ENCODE measurements at regions not wholly inside any gene's neighbourhood (a gene's known extent, or its start where the extent isn't known, plus 50 kb on each side); places are given as distances from the start of the nearest gene placed in this dataset.
"Not testable (repeated sequence)": the region's sequence is repeated elsewhere in the genome, so short reads cannot be mapped to it uniquely, and the experiment has no call there.

DNA sequence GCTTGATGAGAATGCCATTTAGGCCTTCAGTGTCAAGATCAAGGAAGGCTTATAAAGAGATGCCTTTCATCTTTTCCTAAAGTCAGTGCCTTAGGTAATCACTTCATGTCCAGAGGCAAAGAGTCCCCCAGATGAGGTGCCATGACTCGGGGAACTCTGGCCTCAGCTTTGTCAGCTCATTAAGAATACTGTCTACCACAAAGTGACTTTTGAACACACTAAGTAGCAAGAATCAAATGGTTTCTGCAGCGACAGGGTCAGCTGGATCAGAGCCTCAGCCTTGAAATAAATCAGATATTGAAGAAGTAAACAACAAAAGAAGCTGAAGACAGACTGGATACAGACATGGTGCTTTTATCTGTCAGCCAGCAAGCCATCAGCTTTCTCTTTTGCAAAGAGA, 120.1 kb upstream of the SLC39A10 start:
- no peak for FAIRE-seq
- Histone ChIP-seq H3K4me1 (ENCODE audit: control insufficient read depth in 3 of 3, insufficient read depth in 2 of 3, low read depth in 1 of 3, low read length in 2 of 3) (peaks cover 0 to 13% (median 4%) of the 10 kb centered on the region in 3 donors), H3K36me3 (ENCODE audit: control insufficient read depth in 3 of 3, insufficient read depth in 2 of 3, low read depth in 1 of 3, low read length in 3 of 3) (no peaks in the 10 kb centered on the region), H3K9me3 (ENCODE audit: control insufficient read depth in 2 of 2, insufficient read depth in 1 of 2, low read depth in 1 of 2, low read length in 1 of 2) (no peaks in the 10 kb centered on the region), H3K4me3 (ENCODE audit: low read depth in 1 of 3, low read length in 3 of 3) (no peak overlapping the region), H3K27ac (ENCODE audit: low read depth in 1 of 3, low read length in 2 of 3) (no peak overlapping the region), H3K27me3 (ENCODE audit: control insufficient read depth in 3 of 3, insufficient read depth in 3 of 3, low read length in 3 of 3) (no peaks in the 10 kb centered on the region)
- no peak for DNase-seq
- WGBS, 3 donors: 58 to 60% (median 59%) methylated on average over 2 of the region's 2 CpGs

DNA sequence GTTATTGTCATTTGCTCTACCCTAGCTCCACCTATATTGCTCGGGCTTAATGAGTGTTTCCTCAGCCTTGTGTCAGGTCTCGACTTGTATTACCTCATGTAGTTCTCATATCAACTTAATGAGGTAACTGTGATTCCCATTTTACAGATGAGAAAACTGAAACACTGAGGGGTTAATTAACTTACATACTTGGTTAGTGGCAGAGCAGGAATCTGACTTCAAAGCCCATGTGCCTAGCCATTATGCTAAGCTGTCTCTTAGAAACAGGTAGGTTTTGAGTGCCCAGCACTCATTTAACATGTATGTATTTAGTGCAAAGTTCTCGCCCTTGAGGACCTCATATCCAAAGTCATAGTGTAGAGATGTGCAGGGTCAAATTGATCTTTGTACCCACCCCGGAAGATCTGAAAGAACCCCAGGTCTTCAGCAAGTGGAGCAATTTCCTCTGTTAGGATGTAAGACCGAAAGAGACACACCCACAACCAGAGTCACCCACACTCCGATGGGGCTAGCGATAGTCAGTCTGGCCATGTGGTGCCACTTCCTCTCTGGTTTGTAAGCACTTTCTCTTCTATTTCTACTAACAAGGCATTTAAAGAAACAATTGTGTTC, 121.0 kb upstream of the SLC39A10 start:
- Histone ChIP-seq H3K4me3 (ENCODE audit: low read depth in 1 of 3, low read length in 3 of 3) (no peak overlapping the region), H3K27ac (ENCODE audit: low read depth in 1 of 3, low read length in 2 of 3) (peak overlapping the region in 1 of 3 donors; percentile 63), H3K9me3 (ENCODE audit: control insufficient read depth in 2 of 2, insufficient read depth in 1 of 2, low read depth in 1 of 2, low read length in 1 of 2) (no peaks in the 10 kb centered on the region), H3K4me1 (ENCODE audit: control insufficient read depth in 3 of 3, insufficient read depth in 2 of 3, low read depth in 1 of 3, low read length in 2 of 3) (peaks cover 0 to 13% (median 4%) of the 10 kb centered on the region in 3 donors), H3K27me3 (ENCODE audit: control insufficient read depth in 3 of 3, insufficient read depth in 3 of 3, low read length in 3 of 3) (no peaks in the 10 kb centered on the region), H3K36me3 (ENCODE audit: control insufficient read depth in 3 of 3, insufficient read depth in 2 of 3, low read depth in 1 of 3, low read length in 3 of 3) (no peaks in the 10 kb centered on the region)
- DNase-seq (peak in 1 of 2 donors; percentile 58), FAIRE-seq (no peak)
- 57 to 76% (median 63%) methylated on average over 7 of the region's 7 CpGs for WGBS, 3 donors

DNA sequence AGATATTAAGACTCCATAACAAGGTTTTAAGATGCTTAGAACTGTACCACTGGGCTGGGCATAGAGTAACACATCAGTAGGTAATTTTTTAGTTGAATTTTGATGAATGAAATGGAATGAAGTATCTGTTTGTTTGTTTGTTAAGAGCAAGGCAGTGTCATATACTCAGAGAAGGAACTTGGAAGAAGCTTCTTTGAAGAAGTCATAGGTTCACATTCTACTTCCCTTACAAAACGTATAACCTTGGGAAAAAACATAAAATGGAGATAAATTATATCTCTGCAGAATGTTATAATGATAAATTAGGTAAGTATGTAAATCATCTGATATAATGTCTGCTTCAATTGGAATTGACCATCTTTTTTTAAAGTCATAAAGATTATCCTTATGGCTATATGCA, 122.1 kb upstream of the SLC39A10 start:
- no peak overlapping the region for H3K4me3 ChIP-seq (ENCODE audit: low read depth in 1 of 3, low read length in 3 of 3)
- no peak for FAIRE-seq
- no peaks in the 10 kb centered on the region for H3K36me3 ChIP-seq (ENCODE audit: control insufficient read depth in 3 of 3, insufficient read depth in 2 of 3, low read depth in 1 of 3, low read length in 3 of 3)
- H3K4me1 ChIP-seq (ENCODE audit: control insufficient read depth in 3 of 3, insufficient read depth in 2 of 3, low read depth in 1 of 3, low read length in 2 of 3): peaks cover 0 to 13% (median 4%) of the 10 kb centered on the region in 3 donors
- no peaks in the 10 kb centered on the region for H3K27me3 ChIP-seq (ENCODE audit: control insufficient read depth in 3 of 3, insufficient read depth in 3 of 3, low read length in 3 of 3)
- no peaks in the 10 kb centered on the region for H3K9me3 ChIP-seq (ENCODE audit: control insufficient read depth in 2 of 2, insufficient read depth in 1 of 2, low read depth in 1 of 2, low read length in 1 of 2)
- no peak for DNase-seq
- 63 to 80% (median 73%) methylated on average over 1 of the region's 1 CpG for WGBS, 3 donors
- no peak overlapping the region for H3K27ac ChIP-seq (ENCODE audit: low read depth in 1 of 3, low read length in 2 of 3)

DNA sequence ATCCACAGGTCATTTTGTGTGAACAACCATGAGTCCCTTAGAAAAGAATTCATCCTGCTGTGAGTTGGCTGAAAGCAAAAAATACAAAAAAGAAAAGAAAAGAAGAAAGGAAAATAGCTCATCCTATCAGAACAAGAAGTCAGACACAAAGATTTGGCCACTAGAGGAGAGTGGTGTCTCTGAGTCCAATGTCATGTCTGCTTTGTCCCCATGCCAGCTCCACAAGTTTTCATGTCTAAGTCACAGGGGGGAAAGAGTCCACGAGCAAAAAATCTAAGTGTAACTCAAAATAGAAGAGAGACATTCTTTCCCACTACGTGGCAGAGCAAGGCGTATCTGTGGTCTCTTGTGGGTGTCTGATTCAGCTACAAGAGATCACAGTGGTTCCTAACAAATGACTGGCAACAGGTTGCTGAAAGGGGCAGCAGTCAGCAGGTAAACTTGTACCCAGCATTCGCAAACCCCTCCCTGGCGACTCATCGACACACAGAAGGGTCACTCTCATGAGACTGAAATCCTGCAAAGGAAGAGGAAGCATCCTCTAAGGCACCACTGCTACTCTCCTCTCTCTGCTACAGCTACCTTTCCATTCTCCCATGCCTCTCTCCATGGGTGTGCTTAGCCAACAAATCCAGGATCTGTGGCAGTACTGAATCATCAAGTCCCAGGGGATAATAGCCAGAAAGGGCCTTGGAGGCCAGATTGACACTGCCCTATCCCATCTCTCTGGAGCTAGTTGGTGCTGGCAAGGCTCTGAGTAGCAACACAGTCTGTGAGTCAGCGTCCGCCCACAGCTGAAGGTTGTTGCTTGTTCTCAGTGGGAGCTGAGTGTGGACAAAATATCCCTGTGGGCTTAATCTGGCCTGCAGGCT, 123.0 kb upstream of the SLC39A10 start:
- H3K9me3 ChIP-seq (ENCODE audit: control insufficient read depth in 2 of 2, insufficient read depth in 1 of 2, low read depth in 1 of 2, low read length in 1 of 2): no peaks in the 10 kb centered on the region
- no peak overlapping the region for H3K4me3 ChIP-seq (ENCODE audit: low read depth in 1 of 3, low read length in 3 of 3)
- DNase-seq (peak in 1 of 2 donors; percentile 37), FAIRE-seq (no peak)
- WGBS, 3 donors: 69 to 82% (median 70%) methylated on average over 8 of the region's 8 CpGs
- peaks cover 0 to 13% (median 4%) of the 10 kb centered on the region in 3 donors for H3K4me1 ChIP-seq (ENCODE audit: control insufficient read depth in 3 of 3, insufficient read depth in 2 of 3, low read depth in 1 of 3, low read length in 2 of 3)
- no peaks in the 10 kb centered on the region for H3K36me3 ChIP-seq (ENCODE audit: control insufficient read depth in 3 of 3, insufficient read depth in 2 of 3, low read depth in 1 of 3, low read length in 3 of 3)
- H3K27me3 ChIP-seq (ENCODE audit: control insufficient read depth in 3 of 3, insufficient read depth in 3 of 3, low read length in 3 of 3): no peaks in the 10 kb centered on the region
- peak overlapping the region in 1 of 3 donors; percentile 80 for H3K27ac ChIP-seq (ENCODE audit: low read depth in 1 of 3, low read length in 2 of 3)

DNA sequence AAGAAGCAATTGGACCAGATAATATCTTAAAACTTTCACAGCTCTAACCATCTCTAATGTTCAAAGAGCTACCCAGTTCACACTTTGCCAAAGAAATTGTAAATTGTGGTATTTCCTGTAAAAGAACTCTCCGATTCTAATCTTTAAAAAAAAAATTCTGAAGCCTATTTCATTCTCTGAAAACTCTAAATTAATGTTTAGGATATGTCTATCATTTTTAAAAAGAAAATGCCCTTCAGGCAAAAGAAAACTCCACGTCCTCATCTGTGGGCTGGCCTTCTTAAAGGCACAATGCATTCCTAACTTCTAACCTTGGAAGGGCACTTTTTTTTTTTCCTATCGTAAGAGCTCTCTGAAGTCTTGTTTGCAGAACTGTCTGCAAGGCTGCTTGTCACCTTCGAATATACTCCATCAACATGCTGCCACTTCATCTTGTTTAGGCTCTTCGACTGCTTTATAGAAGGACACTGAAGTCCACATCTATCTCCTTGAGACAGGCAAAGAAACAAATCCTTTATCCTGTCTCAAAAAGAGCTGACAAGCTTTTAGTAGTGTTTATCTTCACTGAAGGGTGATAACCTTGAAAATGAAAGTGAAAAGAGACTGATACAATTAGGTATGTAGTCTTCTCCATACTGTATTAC, 124.3 kb upstream of the SLC39A10 start:
- no peaks in the 10 kb centered on the region for H3K27me3 ChIP-seq (ENCODE audit: control insufficient read depth in 3 of 3, insufficient read depth in 3 of 3, low read length in 3 of 3)
- no peak for FAIRE-seq
- WGBS, 3 donors: 9 to 11% (median 10%) methylated on average over 5 of the region's 5 CpGs
- peak overlapping the region in 2 of 3 donors; percentile 28 to 71 for H3K27ac ChIP-seq (ENCODE audit: low read depth in 1 of 3, low read length in 2 of 3)
- H3K4me3 ChIP-seq (ENCODE audit: low read depth in 1 of 3, low read length in 3 of 3): peak overlapping the region in 1 of 3 donors; percentile 33
- no peaks in the 10 kb centered on the region for H3K9me3 ChIP-seq (ENCODE audit: control insufficient read depth in 2 of 2, insufficient read depth in 1 of 2, low read depth in 1 of 2, low read length in 1 of 2)
- DNase-seq: peak; percentile 8 to 54
- H3K4me1 ChIP-seq (ENCODE audit: control insufficient read depth in 3 of 3, insufficient read depth in 2 of 3, low read depth in 1 of 3, low read length in 2 of 3): peaks cover 0 to 7% (median 4%) of the 10 kb centered on the region in 3 donors
- no peaks in the 10 kb centered on the region for H3K36me3 ChIP-seq (ENCODE audit: control insufficient read depth in 3 of 3, insufficient read depth in 2 of 3, low read depth in 1 of 3, low read length in 3 of 3)

DNA sequence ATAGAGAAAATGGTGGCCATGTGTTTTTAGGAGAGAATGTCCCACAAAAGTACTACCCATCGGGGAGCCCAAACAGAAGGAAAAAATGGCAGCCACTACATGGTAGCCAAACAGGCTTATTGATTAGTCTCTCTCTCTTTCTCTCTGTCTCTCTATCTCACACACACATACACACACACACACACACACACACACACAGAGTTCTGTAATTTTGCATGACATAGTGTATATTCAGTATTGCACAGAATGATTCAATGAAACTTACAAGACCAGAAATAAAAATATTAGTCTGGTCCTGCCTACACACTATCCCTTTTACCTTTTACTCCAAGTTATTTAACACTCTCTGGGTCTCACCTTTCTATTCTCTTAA, 124.8 kb upstream of the SLC39A10 start:
- H3K9me3 ChIP-seq (ENCODE audit: control insufficient read depth in 2 of 2, insufficient read depth in 1 of 2, low read depth in 1 of 2, low read length in 1 of 2): no peaks in the 10 kb centered on the region
- 82 to 95% (median 90%) methylated on average over 1 of the region's 1 CpG for WGBS, 3 donors
- DNase-seq: no peak
- no peak overlapping the region for H3K4me3 ChIP-seq (ENCODE audit: low read depth in 1 of 3, low read length in 3 of 3)
- no peaks in the 10 kb centered on the region for H3K27me3 ChIP-seq (ENCODE audit: control insufficient read depth in 3 of 3, insufficient read depth in 3 of 3, low read length in 3 of 3)
- H3K27ac ChIP-seq (ENCODE audit: low read depth in 1 of 3, low read length in 2 of 3): peak overlapping the region in 1 of 3 donors; percentile 11
- no peak for FAIRE-seq
- H3K36me3 ChIP-seq (ENCODE audit: control insufficient read depth in 3 of 3, insufficient read depth in 2 of 3, low read depth in 1 of 3, low read length in 3 of 3): no peaks in the 10 kb centered on the region
- peaks cover 0 to 4% (median 4%) of the 10 kb centered on the region in 3 donors for H3K4me1 ChIP-seq (ENCODE audit: control insufficient read depth in 3 of 3, insufficient read depth in 2 of 3, low read depth in 1 of 3, low read length in 2 of 3)

DNA sequence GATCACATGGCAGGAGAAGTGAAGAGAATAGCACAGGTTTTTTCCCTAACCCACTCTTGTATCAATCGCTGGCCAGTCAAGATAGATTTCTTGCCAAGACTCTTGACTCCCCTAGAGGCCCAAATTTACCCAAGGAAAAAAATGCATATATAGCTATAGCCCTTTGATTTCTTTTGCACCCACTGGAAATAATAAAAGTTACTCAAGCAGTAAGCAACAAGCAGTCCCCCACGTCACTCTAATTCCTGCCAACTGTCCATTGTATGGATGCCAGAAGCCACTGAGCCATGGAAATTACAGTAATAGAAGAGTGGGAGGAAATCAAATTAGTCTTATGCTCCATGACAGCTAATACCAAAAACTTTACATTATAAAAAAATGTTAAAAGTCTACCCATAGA, 125.3 kb upstream of the SLC39A10 start:
- 81 to 92% (median 87%) methylated on average over 2 of the region's 2 CpGs for WGBS, 3 donors
- Histone ChIP-seq H3K4me3 (ENCODE audit: low read depth in 1 of 3, low read length in 3 of 3) (no peak overlapping the region), H3K9me3 (ENCODE audit: control insufficient read depth in 2 of 2, insufficient read depth in 1 of 2, low read depth in 1 of 2, low read length in 1 of 2) (no peaks in the 10 kb centered on the region), H3K27ac (ENCODE audit: low read depth in 1 of 3, low read length in 2 of 3) (peak overlapping the region in 1 of 3 donors; percentile 11), H3K27me3 (ENCODE audit: control insufficient read depth in 3 of 3, insufficient read depth in 3 of 3, low read length in 3 of 3) (no peaks in the 10 kb centered on the region), H3K4me1 (ENCODE audit: control insufficient read depth in 3 of 3, insufficient read depth in 2 of 3, low read depth in 1 of 3, low read length in 2 of 3) (no peaks in the 10 kb centered on the region), H3K36me3 (ENCODE audit: control insufficient read depth in 3 of 3, insufficient read depth in 2 of 3, low read depth in 1 of 3, low read length in 3 of 3) (no peaks in the 10 kb centered on the region)
- no peak for FAIRE-seq
- DNase-seq: no peak

DNA sequence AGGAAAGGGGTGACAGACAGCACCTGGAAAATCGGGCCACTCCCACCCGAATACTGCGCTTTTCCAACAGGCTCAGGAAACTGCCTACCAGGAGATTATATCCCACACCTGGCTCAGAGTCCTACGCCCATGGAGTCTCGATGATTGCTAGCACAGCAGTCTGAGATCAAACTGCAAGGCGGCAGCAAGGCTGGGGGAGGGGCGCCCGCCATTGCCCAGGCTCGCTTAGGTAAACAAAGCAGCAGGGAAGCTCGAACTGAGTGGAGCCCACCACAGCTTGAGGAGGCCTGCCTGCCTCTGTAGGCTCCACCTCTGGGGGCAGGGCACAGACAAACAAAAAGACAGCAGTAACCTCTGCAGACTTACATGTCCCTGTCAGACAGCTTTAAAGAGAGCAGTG, 133.8 kb upstream of the SLC39A10 start:
- FAIRE-seq; H3K27me3 ChIP-seq (ENCODE audit: control insufficient read depth in 3 of 3, insufficient read depth in 3 of 3, low read length in 3 of 3); DNase-seq; H3K9me3 ChIP-seq (ENCODE audit: control insufficient read depth in 2 of 2, insufficient read depth in 1 of 2, low read depth in 1 of 2, low read length in 1 of 2); H3K4me3 ChIP-seq (ENCODE audit: low read depth in 1 of 3, low read length in 3 of 3); H3K27ac ChIP-seq (ENCODE audit: low read depth in 1 of 3, low read length in 2 of 3); H3K4me1 ChIP-seq (ENCODE audit: control insufficient read depth in 3 of 3, insufficient read depth in 2 of 3, low read depth in 1 of 3, low read length in 2 of 3); H3K36me3 ChIP-seq (ENCODE audit: control insufficient read depth in 3 of 3, insufficient read depth in 2 of 3, low read depth in 1 of 3, low read length in 3 of 3): not testable (repeated sequence)
- WGBS, 3 donors: 83 to 95% (median 91%) methylated on average over 10 of the region's 10 CpGs

Measured in small intestine (tissue), 7 donors.